Erythroblast (primary cell): ENCODE measurements at regions not wholly inside any gene's neighbourhood (a gene's known extent, or its start where the extent isn't known, plus 50 kb on each side); places are given as distances from the start of the nearest gene placed in this dataset.

Experiments used
- GATA1 ChIP-seq: IDR thresholded peaks from 2 replicates; pipeline ENCODE4 v1.6.1; 2011; ENCODE audit warnings: low read depth, mild to moderate bottlenecking, control low read depth, low read length, moderate library complexity
- POLR2A ChIP-seq: IDR thresholded peaks from 2 replicates; pipeline ENCODE4 v1.6.1; 2011; ENCODE audit warnings: mild to moderate bottlenecking, low read length

GRCh38 chr4:13164783-13165331 lies 319.3 kb downstream of the RAB28 start:
- no peak for TF ChIP-seq POLR2A
- no peak for TF ChIP-seq GATA1
